OCI-LY1 (cell line): ENCODE measurements at regions not wholly inside any gene's neighbourhood (a gene's known extent, or its start where the extent isn't known, plus 50 kb on each side); places are given as distances from the start of the nearest gene placed in this dataset.

ENCODE experiments used
- H2AFZ ChIP-seq: fragments of 200-600 bp; sonication (generic), shearing (Covaris generic); 2 replicates; pipeline ENCODE4 v1.6.0; 2014; ENCODE audit warnings: antibody characterized with exemption, mild to moderate bottlenecking, low read length
- H3F3A ChIP-seq: fragments of 200-600 bp; sonication (generic), shearing (Covaris generic); 2 replicates; pipeline ENCODE4 v1.6.0; 2014; ENCODE audit warnings: mild to moderate bottlenecking, antibody characterized with exemption, low read length, moderate library complexity; ENCODE audit not compliant: insufficient read depth
- H3K27ac ChIP-seq: fragments of 200-600 bp; sonication (generic); 2 replicates; pipeline ENCODE4 v1.5.1; 2014; ENCODE audit warnings: low read length, mixed run types, mild to moderate bottlenecking, low read depth; ENCODE audit not compliant: poor library complexity, severe bottlenecking
- H3K27me3 ChIP-seq: fragments of 200-600 bp; sonication (generic); 2 replicates; pipeline ENCODE4 v1.6.0; 2014; ENCODE audit warnings: antibody characterized with exemption, mild to moderate bottlenecking, low read length, moderate library complexity; ENCODE audit not compliant: insufficient read depth
- H3K36me3 ChIP-seq: fragments of 200-600 bp; sonication (generic); 2 replicates; pipeline ENCODE4 v1.6.1; 2014; ENCODE audit warnings: mild to moderate bottlenecking, antibody characterized with exemption, low read length, moderate library complexity, mixed read lengths; ENCODE audit not compliant: insufficient read depth
- H3K4me1 ChIP-seq: fragments of 200-600 bp; sonication (generic); 2 replicates; pipeline ENCODE4 v1.5.1; 2014; ENCODE audit warnings: mild to moderate bottlenecking, low read length, moderate library complexity; ENCODE audit not compliant: insufficient read depth, severe bottlenecking
- H3K4me2 ChIP-seq: fragments of 200-600 bp; sonication (generic), shearing (Covaris generic); 2 replicates; pipeline ENCODE4 v1.6.1; 2014; ENCODE audit warnings: low read length
- H3K4me3 ChIP-seq: fragments of 200-600 bp; sonication (generic); 2 replicates; pipeline ENCODE4 v1.5.1; 2014; ENCODE audit warnings: low read length, low read depth, mild to moderate bottlenecking, mixed read lengths; ENCODE audit not compliant: poor library complexity, severe bottlenecking
- H3K79me2 ChIP-seq: fragments of 200-600 bp; shearing (Covaris generic); 2 replicates; pipeline ENCODE4 v1.6.1; 2016; ENCODE audit warnings: mixed run types, low read length, mixed read lengths; ENCODE audit not compliant: insufficient read depth
- H3K9ac ChIP-seq: fragments of 200-600 bp; sonication (generic), shearing (Covaris generic); 2 replicates; pipeline ENCODE4 v1.6.1; 2014; ENCODE audit warnings: mild to moderate bottlenecking, low read length, mixed read lengths
- H3K9me2 ChIP-seq: fragments of 200-600 bp; sonication (generic), shearing (Covaris generic); 2 replicates; pipeline ENCODE4 v1.6.1; 2014; ENCODE audit warnings: low read depth, mild to moderate bottlenecking, low read length, mixed read lengths
- H3K9me3 ChIP-seq: fragments of 200-600 bp; shearing (Covaris generic); 2 replicates; pipeline ENCODE4 v1.6.1; 2014; ENCODE audit warnings: low read length, mixed read lengths
- H4K20me1 ChIP-seq: fragments of 200-600 bp; sonication (generic), shearing (Covaris generic); 2 replicates; pipeline ENCODE4 v1.6.0; 2016; ENCODE audit warnings: mild to moderate bottlenecking, low read length; ENCODE audit not compliant: insufficient read depth
- CTCF ChIP-seq: fragments of 200-600 bp; sonication (generic), shearing (Covaris generic); IDR thresholded peaks from 2 replicates; pipeline ENCODE4 v1.5.1; 2017; ENCODE audit warnings: mild to moderate bottlenecking, antibody characterized with exemption, low read length, moderate library complexity, mixed read lengths
- EZH2 ChIP-seq: fragments of 200-600 bp; sonication (generic), shearing (Covaris generic); IDR thresholded peaks from 2 replicates; pipeline ENCODE4 v1.8.0; 2017; ENCODE audit warnings: borderline replicate concordance, mixed run types, mild to moderate bottlenecking, antibody characterized with exemption, low read length, moderate library complexity, mixed read lengths

GRCh38 chr5:125950012-125950615 is 473.1 kb upstream of the GRAMD2B start:
- TF ChIP-seq CTCF (no peak), EZH2 (no peak)
- H3K9ac ChIP-seq: no peak overlapping the region
- no peak overlapping the region for H3K27ac ChIP-seq

GRCh38 chr5:125961150-125961549 is 462.1 kb upstream of the GRAMD2B start:
- no peaks in the 10 kb centered on the region for H3K9me3 ChIP-seq
- no peaks in the 10 kb centered on the region for H3K4me1 ChIP-seq
- no peaks in the 10 kb centered on the region for H3K9me2 ChIP-seq
- H3K79me2 ChIP-seq: no peaks in the 10 kb centered on the region
- no peak overlapping the region for H3K9ac ChIP-seq
- no peak overlapping the region for H3K4me3 ChIP-seq
- H3K36me3 ChIP-seq: no peaks in the 10 kb centered on the region
- no peaks in the 10 kb centered on the region for H4K20me1 ChIP-seq
- H3F3A ChIP-seq: no peaks in the 10 kb centered on the region
- no peak overlapping the region for H3K27ac ChIP-seq
- no peaks in the 10 kb centered on the region for H3K27me3 ChIP-seq
- H3K4me2 ChIP-seq: no peak overlapping the region
- no peak for TF ChIP-seq CTCF
- no peak for TF ChIP-seq EZH2
- no peak overlapping the region for H2AFZ ChIP-seq

More at GRCh38 chr5:125950012-125950615, 473.1 kb upstream of the GRAMD2B start:
- Histone ChIP-seq H3K4me3 (no peak overlapping the region), H3K79me2 (no peaks in the 10 kb centered on the region), H3K27me3 (no peaks in the 10 kb centered on the region), H3K4me1 (no peaks in the 10 kb centered on the region), H3K9me2 (no peaks in the 10 kb centered on the region), H4K20me1 (no peaks in the 10 kb centered on the region), H2AFZ (no peak overlapping the region), H3K9me3 (no peaks in the 10 kb centered on the region), H3K36me3 (no peaks in the 10 kb centered on the region), H3K4me2 (no peak overlapping the region), H3F3A (no peaks in the 10 kb centered on the region)

- Histone ChIP-seq H3K79me2 (no peaks in the 10 kb centered on the region), H3K9me3 (no peaks in the 10 kb centered on the region), H3K4me3 (no peak overlapping the region), H3K27ac (no peak overlapping the region), H3K9ac (no peak overlapping the region), H3F3A (no peaks in the 10 kb centered on the region), H3K36me3 (no peaks in the 10 kb centered on the region), H3K4me2 (no peak overlapping the region), H3K4me1 (no peaks in the 10 kb centered on the region), H3K27me3 (no peaks in the 10 kb centered on the region), H4K20me1 (no peaks in the 10 kb centered on the region), H2AFZ (no peak overlapping the region), H3K9me2 (no peaks in the 10 kb centered on the region)
- TF ChIP-seq EZH2: no peak
- no peak for TF ChIP-seq CTCF
These were observed 457.6 kb upstream of the GRAMD2B start for GRCh38 chr5:125965577-125965976.
